BLaER1 (cell line): ENCODE measurements at regions not wholly inside any gene's neighbourhood (a gene's known extent, or its start where the extent isn't known, plus 50 kb on each side); places are given as distances from the start of the nearest gene placed in this dataset.

ENCODE experiments used
- H3K27ac ChIP-seq: shearing (Covaris generic); formaldehyde crosslinking; 2 replicates; pipeline ENCODE4 v1.8.1; 2022
- H3K27me3 ChIP-seq: shearing (Covaris generic); formaldehyde crosslinking; 2 replicates; pipeline ENCODE4 v1.8.1; 2022
- H3K36me3 ChIP-seq: shearing (Covaris generic); formaldehyde crosslinking; 2 replicates; pipeline ENCODE4 v1.8.1; 2022
- H3K4me1 ChIP-seq: shearing (Covaris generic); formaldehyde crosslinking; 2 replicates; pipeline ENCODE4 v1.8.1; 2022
- H3K4me2 ChIP-seq: shearing (Covaris generic); formaldehyde crosslinking; 2 replicates; pipeline ENCODE4 v1.8.1; 2022
- H3K4me3 ChIP-seq: shearing (Covaris generic); formaldehyde crosslinking; 2 replicates; pipeline ENCODE4 v1.8.1; 2022
- H3K9ac ChIP-seq: shearing (Covaris generic); formaldehyde crosslinking; 2 replicates; pipeline ENCODE4 v1.8.1; 2022
- H3K9me3 ChIP-seq: shearing (Covaris generic); formaldehyde crosslinking; 2 replicates; pipeline ENCODE4 v1.8.1; 2022
- H4K20me1 ChIP-seq: shearing (Covaris generic); formaldehyde crosslinking; 2 replicates; pipeline ENCODE4 v1.8.1; 2022
- Cebpa-rat ChIP-seq: shearing (Covaris generic); IDR thresholded peaks from 2 replicates; pipeline ENCODE4 v1.8.1; 2022

GRCh38 chr1:14102180-14102579, 402.2 kb downstream of the PRDM2 start:
- TF ChIP-seq Cebpa-rat: no peak
- H3K9ac ChIP-seq: no peak overlapping the region
- peaks cover 7% of the 10 kb centered on the region for H3K4me1 ChIP-seq
- no peak overlapping the region for H3K4me3 ChIP-seq
- H3K27ac ChIP-seq: no peak overlapping the region
- H3K4me2 ChIP-seq: no peak overlapping the region
- H3K36me3 ChIP-seq: no peaks in the 10 kb centered on the region
- H3K9me3 ChIP-seq: no peaks in the 10 kb centered on the region
- H3K27me3 ChIP-seq: no peaks in the 10 kb centered on the region
- no peaks in the 10 kb centered on the region for H4K20me1 ChIP-seq

GRCh38 chr1:14103878-14104430, 404.0 kb downstream of the PRDM2 start:
- Histone ChIP-seq H3K4me1 (peaks cover 7% of the 10 kb centered on the region), H3K36me3 (no peaks in the 10 kb centered on the region), H3K4me3 (no peak overlapping the region), H3K9me3 (no peaks in the 10 kb centered on the region), H3K27me3 (no peaks in the 10 kb centered on the region), H3K9ac (no peak overlapping the region), H3K27ac (no peak overlapping the region), H4K20me1 (no peaks in the 10 kb centered on the region), H3K4me2 (no peak overlapping the region)
- TF ChIP-seq Cebpa-rat: no peak

GRCh38 chr1:14106126-14106525, 406.1 kb downstream of the PRDM2 start:
- no peak overlapping the region for H3K27ac ChIP-seq
- H3K36me3 ChIP-seq: no peaks in the 10 kb centered on the region
- no peak overlapping the region for H3K4me2 ChIP-seq
- no peaks in the 10 kb centered on the region for H4K20me1 ChIP-seq
- H3K4me1 ChIP-seq: peaks cover 7% of the 10 kb centered on the region
- no peaks in the 10 kb centered on the region for H3K27me3 ChIP-seq
- H3K9me3 ChIP-seq: no peaks in the 10 kb centered on the region
- no peak overlapping the region for H3K9ac ChIP-seq
- H3K4me3 ChIP-seq: no peak overlapping the region
- no peak for TF ChIP-seq Cebpa-rat

GRCh38 chr1:14106679-14107313, 406.8 kb downstream of the PRDM2 start:
- peaks cover 11% of the 10 kb centered on the region for H3K4me1 ChIP-seq
- no peak overlapping the region for H3K9ac ChIP-seq
- H3K9me3 ChIP-seq: no peaks in the 10 kb centered on the region
- TF ChIP-seq Cebpa-rat: no peak
- H3K4me2 ChIP-seq: no peak overlapping the region
- H3K36me3 ChIP-seq: no peaks in the 10 kb centered on the region
- no peaks in the 10 kb centered on the region for H4K20me1 ChIP-seq
- H3K27me3 ChIP-seq: no peaks in the 10 kb centered on the region
- H3K27ac ChIP-seq: no peak overlapping the region
- no peak overlapping the region for H3K4me3 ChIP-seq

GRCh38 chr1:14108356-14109275, 408.6 kb downstream of the PRDM2 start:
- H3K9ac ChIP-seq: no peak overlapping the region
- no peak for TF ChIP-seq Cebpa-rat
- H3K4me1 ChIP-seq: peaks cover 15% of the 10 kb centered on the region
- no peaks in the 10 kb centered on the region for H4K20me1 ChIP-seq
- H3K36me3 ChIP-seq: no peaks in the 10 kb centered on the region
- no peak overlapping the region for H3K27ac ChIP-seq
- H3K4me3 ChIP-seq: no peak overlapping the region
- no peaks in the 10 kb centered on the region for H3K9me3 ChIP-seq
- no peak overlapping the region for H3K4me2 ChIP-seq
- no peaks in the 10 kb centered on the region for H3K27me3 ChIP-seq

GRCh38 chr1:14109276-14109635, 409.3 kb downstream of the PRDM2 start:
- Histone ChIP-seq H3K27ac (no peak overlapping the region), H3K9me3 (no peaks in the 10 kb centered on the region), H3K4me2 (no peak overlapping the region), H3K9ac (no peak overlapping the region), H3K4me3 (no peak overlapping the region), H3K4me1 (peaks cover 21% of the 10 kb centered on the region), H4K20me1 (no peaks in the 10 kb centered on the region), H3K36me3 (no peaks in the 10 kb centered on the region), H3K27me3 (no peaks in the 10 kb centered on the region)
- no peak for TF ChIP-seq Cebpa-rat

- no peaks in the 10 kb centered on the region for H3K9me3 ChIP-seq
- no peaks in the 10 kb centered on the region for H4K20me1 ChIP-seq
- no peak for TF ChIP-seq Cebpa-rat
- no peak overlapping the region for H3K4me2 ChIP-seq
- no peaks in the 10 kb centered on the region for H3K27me3 ChIP-seq
- H3K4me3 ChIP-seq: no peak overlapping the region
- no peaks in the 10 kb centered on the region for H3K36me3 ChIP-seq
- H3K27ac ChIP-seq: no peak overlapping the region
- H3K9ac ChIP-seq: no peak overlapping the region
- H3K4me1 ChIP-seq: peaks cover 25% of the 10 kb centered on the region
Measured at GRCh38 chr1:14110040-14110439, 410.1 kb downstream of the PRDM2 start.

GRCh38 chr1:14111121-14111520, 411.1 kb downstream of the PRDM2 start:
- Histone ChIP-seq H3K27ac (no peak overlapping the region), H3K4me2 (no peak overlapping the region), H3K9me3 (peaks cover 3% of the 10 kb centered on the region; the same call in 1 of the 2 replicates), H3K9ac (no peak overlapping the region), H3K4me3 (no peak overlapping the region), H3K36me3 (no peaks in the 10 kb centered on the region), H4K20me1 (no peaks in the 10 kb centered on the region), H3K4me1 (peaks cover 23% of the 10 kb centered on the region), H3K27me3 (no peaks in the 10 kb centered on the region)
- TF ChIP-seq Cebpa-rat: no peak

GRCh38 chr1:14112613-14113012, 412.6 kb downstream of the PRDM2 start:
- no peak for TF ChIP-seq Cebpa-rat
- no peak overlapping the region for H3K9ac ChIP-seq
- H3K4me3 ChIP-seq: no peak overlapping the region
- H3K27me3 ChIP-seq: no peaks in the 10 kb centered on the region
- H3K36me3 ChIP-seq: no peaks in the 10 kb centered on the region
- no peaks in the 10 kb centered on the region for H4K20me1 ChIP-seq
- H3K4me1 ChIP-seq: peaks cover 18% of the 10 kb centered on the region
- no peak overlapping the region for H3K4me2 ChIP-seq
- H3K27ac ChIP-seq: no peak overlapping the region
- H3K9me3 ChIP-seq: peaks cover 7% of the 10 kb centered on the region; the same call in 1 of the 2 replicates

- TF ChIP-seq Cebpa-rat: no peak
- no peak overlapping the region for H3K27ac ChIP-seq
- no peak overlapping the region for H3K9ac ChIP-seq
- no peak overlapping the region; the same call in 1 of the 2 replicates for H3K4me2 ChIP-seq
- no peaks in the 10 kb centered on the region for H3K27me3 ChIP-seq
- no peak overlapping the region for H3K4me3 ChIP-seq
- H3K36me3 ChIP-seq: no peaks in the 10 kb centered on the region
- no peaks in the 10 kb centered on the region for H4K20me1 ChIP-seq
- H3K4me1 ChIP-seq: peaks cover 18% of the 10 kb centered on the region
- peaks cover 7% of the 10 kb centered on the region; the same call in 1 of the 2 replicates for H3K9me3 ChIP-seq
Measured at GRCh38 chr1:14113271-14113670, 413.3 kb downstream of the PRDM2 start.
